IMR-90 (cell line): ENCODE measurements at regions not wholly inside any gene's neighbourhood (a gene's known extent, or its start where the extent isn't known, plus 50 kb on each side); places are given as distances from the start of the nearest gene placed in this dataset.

Experiments
- ATAC-seq: fragments of 200-7000 bp; cut with Tn5 transposase; 2 replicates; pipeline ENCODE4 v1.9.1; 2020; ENCODE audit warnings: low read depth, mild to moderate bottlenecking, moderate library complexity
- BruUV-seq: library from RNA; stranded (reverse); fragments of 400-500 nt; replicated peaks from 2 replicates; lab custom pipeline; 2021; lab: Mats Ljungman, UMichigan
- CTCF ChIA-PET: fragments of 300-600 bp; formaldehyde crosslinking; extraction: SDS; loops from one replicate; lab custom pipeline; 2021; ENCODE audit warnings: antibody characterized with exemption; lab: Yijun Ruan, JAX
- POLR2A ChIA-PET: fragments of 300-600 bp; sonication (Branson Sonifier 250); formaldehyde crosslinking; loops from one replicate; lab custom pipeline; 2022; ENCODE audit warnings: antibody characterized with exemption; ENCODE audit not compliant: unreplicated experiment; lab: Charles Lee
- DNase-seq: peaks from one replicate; pipeline ENCODE4 v3.0.0; 2013
- H2AFZ ChIP-seq: replicated peaks from 2 replicates; pipeline ENCODE3; 2013; ENCODE audit warnings: low read length, mild to moderate bottlenecking; ENCODE audit not compliant: poor library complexity
- H2AK5ac ChIP-seq: 2 replicates; pipeline ENCODE4 v1.6.1; 2013; ENCODE audit warnings: low read depth, low read length, inconsistent platforms
- H2AK9ac ChIP-seq: replicated peaks from 2 replicates; pipeline ENCODE3; 2013; ENCODE audit warnings: mild to moderate bottlenecking, low read depth, low read length, moderate library complexity; ENCODE audit not compliant: poor library complexity
- H2BK120ac ChIP-seq: 2 replicates; pipeline ENCODE4 v1.6.1; 2013; ENCODE audit warnings: low read depth, low read length, inconsistent platforms
- H2BK15ac ChIP-seq: 3 replicates; pipeline ENCODE4 v1.6.1; 2013; ENCODE audit warnings: low read depth, low read length, inconsistent platforms
- H2BK20ac ChIP-seq: 2 replicates; pipeline ENCODE4 v1.6.1; 2013; ENCODE audit warnings: low read depth, mild to moderate bottlenecking, inconsistent platforms, low read length, moderate library complexity
- H2BK5ac ChIP-seq: 2 replicates; pipeline ENCODE4 v1.6.1; 2013; ENCODE audit warnings: mild to moderate bottlenecking, low read depth, low read length, inconsistent platforms; ENCODE audit not compliant: poor library complexity, severe bottlenecking
- H3K14ac ChIP-seq: replicated peaks from 2 replicates; pipeline ENCODE4 v1.6.1; 2013; ENCODE audit warnings: low read depth, low read length, inconsistent platforms
- H3K18ac ChIP-seq: 2 replicates; pipeline ENCODE4 v1.6.1; 2013; ENCODE audit warnings: low read depth, low read length, control low read depth
- H3K23ac ChIP-seq: 2 replicates; pipeline ENCODE4 v1.6.1; 2013; ENCODE audit warnings: low read depth, low read length, inconsistent platforms
- H3K27ac ChIP-seq: 2 replicates; pipeline ENCODE4 v1.5.1; 2013; ENCODE audit warnings: mild to moderate bottlenecking, control low read depth, low read length; ENCODE audit not compliant: insufficient read depth
- H3K27me3 ChIP-seq: 2 replicates; pipeline ENCODE4 v1.6.1; 2013; ENCODE audit warnings: low read length; ENCODE audit not compliant: control insufficient read depth, insufficient read depth
- H3K36me3 ChIP-seq: 2 replicates; pipeline ENCODE4 v1.6.1; 2013; ENCODE audit warnings: low read length, mixed read lengths; ENCODE audit not compliant: control insufficient read depth, insufficient read depth
- H3K4ac ChIP-seq: 2 replicates; pipeline ENCODE4 v1.6.1; 2013; ENCODE audit warnings: low read depth, low read length, inconsistent platforms
- H3K4me1 ChIP-seq: 2 replicates; pipeline ENCODE4 v1.6.1; 2013; ENCODE audit warnings: low read length, mixed read lengths; ENCODE audit not compliant: control insufficient read depth, insufficient read depth
- H3K4me2 ChIP-seq: 2 replicates; pipeline ENCODE4 v1.6.1; 2013; ENCODE audit warnings: low read depth, mild to moderate bottlenecking, control low read depth, low read length, moderate library complexity
- H3K4me3 ChIP-seq: 2 replicates; pipeline ENCODE4 v1.5.1; 2013; ENCODE audit warnings: low read depth, mild to moderate bottlenecking, control low read depth, low read length, moderate library complexity; ENCODE audit not compliant: insufficient read depth
- H3K56ac ChIP-seq: 2 replicates; pipeline ENCODE4 v1.6.1; 2013; ENCODE audit warnings: low read length, inconsistent platforms; ENCODE audit not compliant: insufficient read depth; ENCODE audit errors: extremely low read depth
- H3K79me1 ChIP-seq, 2 experiments: 2 replicates each; pipeline ENCODE4 v1.6.1; 2013; ENCODE audit warnings: low read length in 2 of 2, inconsistent platforms in 1 of 2, low read depth in 1 of 2
- H3K9ac ChIP-seq: 2 replicates; pipeline ENCODE4 v1.6.1; 2013; ENCODE audit warnings: low read depth, low read length, control low read depth
- H3K9me1 ChIP-seq: 2 replicates; pipeline ENCODE4 v1.6.1; 2013; ENCODE audit warnings: low read length, inconsistent platforms; ENCODE audit not compliant: insufficient read depth
- H3K9me3 ChIP-seq: 2 replicates; pipeline ENCODE4 v1.6.1; 2013; ENCODE audit warnings: low read length; ENCODE audit not compliant: control insufficient read depth, insufficient read depth
- H4K20me1 ChIP-seq: 2 replicates; pipeline ENCODE4 v1.6.1; 2013; ENCODE audit warnings: low read length, inconsistent platforms; ENCODE audit not compliant: insufficient read depth
- H4K5ac ChIP-seq: 2 replicates; pipeline ENCODE4 v1.6.1; 2013; ENCODE audit warnings: mild to moderate bottlenecking, low read depth, low read length, control low read depth
- H4K8ac ChIP-seq, 2 experiments: 2 replicates each; pipeline ENCODE4 v1.6.1; 2013; ENCODE audit warnings: low read depth in 2 of 2, low read length in 2 of 2, control low read depth in 1 of 2, inconsistent platforms in 1 of 2
- H4K91ac ChIP-seq: 2 replicates; pipeline ENCODE4 v1.6.1; 2013; ENCODE audit warnings: low read depth, low read length, inconsistent platforms; ENCODE audit not compliant: insufficient read depth
- BHLHE40 ChIP-seq: fragments of 150-350 bp; IDR thresholded peaks from 2 replicates; pipeline ENCODE4 v1.6.1; 2016; ENCODE audit warnings: mild to moderate bottlenecking, low read depth, low read length
- CEBPB ChIP-seq: IDR thresholded peaks from 2 replicates; pipeline ENCODE4 v1.6.1; 2012; ENCODE audit warnings: low read depth, low read length, improper control_type of control experiment
- CHD1 ChIP-seq: IDR thresholded peaks from 2 replicates; pipeline ENCODE4 v1.6.1; 2012; ENCODE audit warnings: low read depth, low read length, improper control_type of control experiment
- CTCF ChIP-seq: conservative IDR thresholded peaks from 2 replicates; pipeline ENCODE4 v1.5.1; 2012; ENCODE audit warnings: mild to moderate bottlenecking, low read depth, low read length, improper control_type of control experiment
- ELK1 ChIP-seq: fragments of 150-350 bp; IDR thresholded peaks from 2 replicates; pipeline ENCODE4 v1.6.1; 2016; ENCODE audit warnings: low read depth, mild to moderate bottlenecking, low read length, moderate library complexity, borderline replicate concordance
- FOS ChIP-seq: fragments of 150-350 bp; IDR thresholded peaks from 2 replicates; pipeline ENCODE4 v1.6.1; 2016; ENCODE audit warnings: low read depth, low read length
- MAFK ChIP-seq: IDR thresholded peaks from 2 replicates; pipeline ENCODE4 v1.6.1; 2012; ENCODE audit warnings: low read depth, low read length, improper control_type of control experiment
- MAZ ChIP-seq: IDR thresholded peaks from 2 replicates; pipeline ENCODE4 v1.6.1; 2012; ENCODE audit warnings: low read depth, mild to moderate bottlenecking, low read length, improper control_type of control experiment, moderate library complexity, borderline replicate concordance
- MXI1 ChIP-seq: IDR thresholded peaks from 2 replicates; pipeline ENCODE4 v1.6.1; 2012; ENCODE audit warnings: low read depth, mild to moderate bottlenecking, low read length, moderate library complexity, borderline replicate concordance
- NFE2L2 ChIP-seq: fragments of 150-350 bp; IDR thresholded peaks from 2 replicates; pipeline ENCODE4 v1.6.1; 2016; ENCODE audit warnings: low read depth, mild to moderate bottlenecking, low read length
- POLR2A ChIP-seq: IDR thresholded peaks from 2 replicates; pipeline ENCODE4 v1.6.1; 2012; ENCODE audit warnings: mild to moderate bottlenecking, low read depth, low read length
- RAD21 ChIP-seq: IDR thresholded peaks from 2 replicates; pipeline ENCODE4 v1.6.1; 2012; ENCODE audit warnings: low read length, improper control_type of control experiment
- RCOR1 ChIP-seq: IDR thresholded peaks from 2 replicates; pipeline ENCODE4 v1.6.1; 2012; ENCODE audit warnings: mild to moderate bottlenecking, low read length, improper control_type of control experiment; ENCODE audit not compliant: insufficient replicate concordance
- RFX5 ChIP-seq: IDR thresholded peaks from 2 replicates; pipeline ENCODE4 v1.8.0; 2012; ENCODE audit warnings: low read depth, mild to moderate bottlenecking, low read length, moderate library complexity
- SMC3 ChIP-seq: fragments of 150-350 bp; IDR thresholded peaks from 2 replicates; pipeline ENCODE4 v1.6.1; 2016; ENCODE audit warnings: low read depth, mild to moderate bottlenecking, antibody characterized with exemption, low read length, moderate library complexity
- USF2 ChIP-seq: fragments of 150-350 bp; IDR thresholded peaks from 2 replicates; pipeline ENCODE4 v1.6.1; 2017; ENCODE audit warnings: mild to moderate bottlenecking, antibody characterized with exemption, low read length, low read depth
- WGBS, 2 experiments: methylation state at CpG; one replicate each; pipeline versions ENCODE4 v1.1.5 to v1.1.7; 2013; ENCODE audit warnings: missing lambda C conversion rate in 2 of 2; ENCODE audit not compliant: insufficient read length in 1 of 2; ENCODE audit errors: extremely low coverage in 2 of 2; 5-methylcytosine and 5-hydroxymethylcytosine counted together
- dilution Hi-C: fragments of 300-500 bp; cut with HindIII; formaldehyde crosslinking; loops from one replicate; pipeline ENCODE4 v1.14.3; 2018; ENCODE audit warnings: low sequenced_read_pairs; ENCODE audit not compliant: unreplicated experiment
- in situ Hi-C: fragments of 300-500 bp; cut with MboI; formaldehyde crosslinking; loops from 3 replicates; pipeline ENCODE4 v1.14.3; 2019; ENCODE audit warnings: low sequenced_read_pairs, inconsistent platforms, mixed read lengths
- intact Hi-C: fragments of 100-400 bp; cut with micrococcal nuclease; formaldehyde crosslinking; loops from 2 replicates; pipeline ENCODE4 v1.10.0; 2022

- H3K9me3 ChIP-seq, result no peaks in the 10 kb centered on the region
- no peak overlapping the region for H3K14ac ChIP-seq
- no peaks in the 10 kb centered on the region for H3K9me1 ChIP-seq
- H4K8ac ChIP-seq, result no peak overlapping the region
- no peaks in the 10 kb centered on the region for H3K79me1 ChIP-seq
- CTCF ChIA-PET, result no interaction called here
- H3K56ac ChIP-seq, result no peak overlapping the region
- H2AK9ac ChIP-seq, result no peak overlapping the region
- no CpG with 5 or more reads among the region's 2 CpGs for WGBS, 2 experiments
- H2BK15ac ChIP-seq, result no peak overlapping the region
- no peaks in the 10 kb centered on the region for H4K20me1 ChIP-seq
- no peak overlapping the region for H3K27ac ChIP-seq
- H3K4me3 ChIP-seq, result no peak overlapping the region
- H3K9ac ChIP-seq, result no peak overlapping the region
- TF ChIP-seq BHLHE40 (no peak), POLR2A (no peak), RCOR1 (no peak), RAD21 (no peak), MAZ (no peak), ELK1 (no peak), NFE2L2 (no peak), RFX5 (no peak), USF2 (no peak), CTCF (no peak), CEBPB (no peak), MXI1 (no peak), MAFK (no peak), CHD1 (no peak), SMC3 (no peak), FOS (no peak)
- H3K18ac ChIP-seq, result no peak overlapping the region
- no peak for DNase-seq
- H4K91ac ChIP-seq, result no peak overlapping the region
- H2AK5ac ChIP-seq, result no peak overlapping the region
- BruUV-seq, result no TSS peak
- 0 out of 2 replicates have a peak, but pooled peaks cover 2% of the 10 kb centered on the region for H3K4me1 ChIP-seq
- H2AFZ ChIP-seq, result no peak overlapping the region
- no peak overlapping the region for H2BK120ac ChIP-seq
- H3K4ac ChIP-seq, result no peak overlapping the region
- intact Hi-C loops, result no loop called here
- H2BK5ac ChIP-seq, result no peak overlapping the region
- POLR2A ChIA-PET, result no interaction called here
- peaks cover 2% of the 10 kb centered on the region; the same call in 1 of the 2 replicates for H3K27me3 ChIP-seq
- in situ Hi-C loops, result no loop called here
- H4K5ac ChIP-seq, result no peak overlapping the region
- no peaks in the 10 kb centered on the region for H3K36me3 ChIP-seq
- H3K23ac ChIP-seq, result no peak overlapping the region
- no peak for ATAC-seq
- H3K4me2 ChIP-seq, result no peak overlapping the region
- no peak overlapping the region for H2BK20ac ChIP-seq
- dilution Hi-C loops, result no loop called here
Measured at GRCh38 chr2:70374616-70375015, 72.7 kb upstream of the FAM136A start.
